ENCODE measurements at regions not wholly inside any gene's neighbourhood (a gene's known extent, or its start where the extent isn't known, plus 50 kb on each side); places are given as distances from the start of the nearest gene placed in this dataset.
"Not testable (repeated sequence)": the region's sequence is repeated elsewhere in the genome, so short reads cannot be mapped to it uniquely, and the experiment has no call there.

DNA sequence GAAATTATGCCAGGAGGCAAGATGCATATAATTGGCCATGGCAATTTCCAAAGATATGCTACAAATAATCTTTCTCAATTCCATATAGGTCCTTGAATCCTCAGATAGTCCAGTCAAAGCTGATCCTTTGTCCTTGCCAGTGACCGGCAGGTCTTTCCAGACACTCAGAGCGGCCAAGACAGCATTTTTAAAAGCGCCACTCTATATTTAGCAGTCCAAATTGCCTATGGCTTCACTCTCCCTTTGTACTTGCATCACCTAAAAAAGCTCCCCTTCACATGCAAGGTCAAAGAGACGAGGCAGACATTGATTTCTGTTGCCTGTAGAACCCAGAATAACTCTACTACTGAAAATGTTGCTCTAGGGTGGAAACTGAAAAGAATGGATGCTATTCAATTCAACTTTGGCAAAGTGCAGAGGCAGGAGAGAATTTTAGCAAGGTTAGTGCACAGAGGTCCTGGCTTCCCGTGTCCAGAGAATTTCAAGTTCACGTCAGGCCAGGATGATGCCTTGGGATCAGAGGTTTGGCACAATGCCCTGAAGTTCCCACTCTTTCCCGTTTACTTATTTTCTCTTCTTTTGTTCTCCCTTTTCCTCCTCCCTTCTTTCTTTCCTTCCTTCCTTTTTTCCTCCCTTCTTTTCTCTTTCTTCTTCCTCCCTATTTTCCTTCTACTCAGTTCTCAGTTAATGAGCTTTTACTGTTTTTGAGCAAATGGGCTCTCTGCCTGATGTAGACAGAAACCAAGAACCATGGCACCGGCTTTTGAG is 108.5 kb downstream of the KCNK1 start:
- DNase-seq: no peak

DNA sequence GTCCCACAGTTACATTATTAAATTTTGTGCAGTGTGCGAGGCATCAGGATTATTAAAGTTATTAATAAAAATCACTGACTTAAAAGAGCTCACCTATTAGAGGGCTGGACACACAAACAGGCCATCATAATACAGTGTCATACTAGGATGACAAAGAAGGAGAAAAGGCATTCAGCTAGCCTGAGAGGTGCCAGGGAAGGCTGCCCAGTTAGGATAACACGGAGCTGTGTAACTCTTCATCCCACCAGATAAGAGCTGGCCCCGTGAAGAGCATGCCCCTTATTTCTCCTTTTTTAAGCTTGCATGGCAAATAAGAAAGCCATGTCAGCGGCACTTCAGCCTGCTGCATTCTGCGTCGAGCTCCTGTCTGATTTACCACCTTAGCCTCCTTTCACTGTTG is 109.5 kb downstream of the KCNK1 start:
- DNase-seq: no peak

DNA sequence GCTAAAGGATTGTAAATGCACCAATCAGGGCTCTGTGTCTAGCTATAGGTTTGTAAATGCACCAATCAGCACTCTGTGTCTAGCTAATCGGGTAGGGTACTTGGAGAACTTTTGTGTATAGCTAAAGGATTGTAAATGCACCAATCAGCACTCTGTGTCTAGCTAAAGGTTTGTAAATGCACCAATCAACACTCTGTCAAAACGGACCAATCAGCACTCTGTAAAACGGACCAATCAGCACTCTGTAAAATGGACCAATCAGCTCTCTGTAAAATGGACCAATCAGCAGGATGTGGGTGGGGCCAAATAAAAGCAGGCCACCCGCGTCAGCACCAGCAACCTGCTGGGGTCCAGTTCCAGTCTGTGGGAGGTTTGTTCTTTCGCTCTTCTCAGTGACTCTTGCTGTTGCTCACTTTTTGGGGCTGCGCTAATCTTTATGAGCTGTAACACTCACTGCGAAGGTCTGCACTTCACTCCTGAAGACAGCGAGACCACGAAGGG is 110.3 kb downstream of the KCNK1 start:
- not testable (repeated sequence) for DNase-seq

DNA sequence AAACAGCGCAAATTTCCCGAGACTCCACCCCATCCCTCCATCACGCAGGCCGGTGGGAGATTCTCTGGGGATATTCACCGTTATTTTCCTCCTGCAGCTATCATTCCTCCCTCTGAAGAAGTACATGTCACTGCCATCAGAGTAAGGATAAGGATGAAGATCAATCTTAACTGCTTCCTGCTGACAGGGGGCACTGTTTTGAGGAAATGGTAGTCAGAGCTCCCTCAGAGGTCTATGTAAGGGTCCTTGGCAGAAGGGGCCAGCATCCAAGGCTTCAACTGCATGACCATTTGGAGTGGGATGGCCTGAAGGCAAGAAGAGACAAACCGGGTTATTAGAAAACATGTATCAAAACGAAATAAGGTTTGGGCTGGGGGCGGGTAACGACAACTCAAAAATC is 111.5 kb downstream of the KCNK1 start:
- DNase-seq: no peak

DNA sequence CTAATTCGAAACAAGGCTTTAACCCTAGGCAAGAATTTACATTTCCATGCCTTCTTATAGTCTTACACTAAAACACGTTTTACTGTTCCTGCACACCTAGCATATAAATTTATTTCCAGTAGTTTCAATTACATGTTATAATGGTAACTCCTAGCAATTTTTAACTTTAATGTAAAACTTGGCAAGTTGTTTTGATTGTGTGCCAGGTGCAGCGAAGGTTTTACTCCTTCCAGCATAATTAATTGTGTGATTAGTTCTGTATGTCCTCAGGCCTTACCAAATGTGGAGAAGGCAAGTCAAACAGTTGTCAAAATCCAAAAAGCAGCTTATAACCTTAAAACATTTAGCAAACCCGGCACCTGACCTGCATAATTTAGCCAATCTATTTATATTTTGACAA is 114.8 kb downstream of the KCNK1 start:
- no peak for DNase-seq

DNA sequence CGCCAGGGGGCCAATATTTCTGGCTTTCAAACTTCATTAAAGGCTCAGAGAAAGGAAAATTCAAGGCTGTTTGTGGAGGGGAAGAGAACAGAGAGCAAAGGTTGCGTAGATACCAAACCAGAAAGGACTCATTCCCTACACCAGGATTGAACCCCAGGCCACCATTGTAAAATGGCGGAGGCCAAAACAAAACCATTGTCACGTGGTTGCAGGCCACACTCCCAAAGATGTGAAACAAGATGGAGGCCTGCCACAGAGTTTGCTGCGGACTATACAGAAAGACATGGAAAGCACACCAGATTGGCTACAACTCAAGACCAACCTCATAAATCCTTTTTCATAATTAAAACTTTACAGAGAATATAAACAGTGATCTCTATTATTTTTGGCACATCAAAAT is 116.5 kb downstream of the KCNK1 start:
- DNase-seq: no peak

DNA sequence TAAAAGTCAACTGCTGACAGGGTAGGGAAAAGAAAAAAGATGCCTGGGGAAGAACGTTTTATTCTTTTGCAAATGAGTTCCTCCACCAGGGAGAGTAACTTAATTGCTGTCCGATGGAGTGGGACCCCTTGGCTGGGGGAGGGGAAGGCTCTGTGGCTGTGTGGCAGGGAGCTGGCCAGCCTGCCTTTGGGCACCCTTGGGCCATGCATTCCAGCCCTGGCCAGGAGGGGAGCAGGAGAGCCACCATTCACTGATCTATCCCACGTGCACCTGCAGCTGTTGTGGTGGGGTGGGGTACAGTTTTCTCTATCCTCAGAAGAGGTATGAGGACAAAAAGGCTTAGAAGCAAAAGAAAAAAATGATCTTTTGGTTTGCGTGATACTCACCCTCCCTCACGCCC is 116.9 kb downstream of the KCNK1 start:
- DNase-seq: no peak

DNA sequence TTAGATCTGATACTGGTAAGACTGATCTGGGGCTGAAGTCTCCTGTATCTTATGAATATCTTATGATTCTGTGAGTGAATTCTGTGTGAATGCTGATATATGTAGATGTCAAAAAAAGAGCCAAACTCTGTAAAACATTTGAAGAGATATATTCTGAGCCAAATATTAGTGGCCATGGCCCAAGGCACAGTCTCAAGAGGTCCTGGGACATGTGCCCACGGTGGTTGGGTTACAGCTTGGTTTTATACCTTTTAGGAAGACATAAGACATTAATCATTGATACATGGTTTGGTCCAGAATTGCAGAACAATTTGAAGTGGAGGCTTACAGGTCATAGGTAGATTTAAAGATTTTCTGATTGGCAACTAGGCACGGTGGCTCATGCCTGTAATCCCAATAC is 118.3 kb downstream of the KCNK1 start:
- no peak for DNase-seq

DNA sequence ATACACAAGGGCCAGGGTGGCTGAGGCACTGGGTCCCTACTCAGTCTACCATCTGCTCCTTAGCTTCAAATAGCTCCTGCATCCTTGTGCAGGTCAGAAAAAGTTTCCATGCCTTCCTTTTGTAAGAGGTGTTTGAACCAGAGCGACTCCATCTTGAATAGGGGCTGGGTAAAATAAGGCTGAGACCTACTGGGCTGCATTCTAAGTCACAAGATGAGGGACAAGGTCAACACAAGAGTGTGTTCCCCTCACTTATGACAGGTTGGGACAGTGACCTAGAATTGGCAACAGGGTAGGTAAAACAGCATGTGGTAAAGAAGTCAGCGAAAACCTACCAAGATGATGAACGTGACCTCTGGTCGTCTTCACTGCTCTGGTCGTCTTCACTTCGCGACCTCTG is 120.5 kb downstream of the KCNK1 start:
- no peak for DNase-seq

DNA sequence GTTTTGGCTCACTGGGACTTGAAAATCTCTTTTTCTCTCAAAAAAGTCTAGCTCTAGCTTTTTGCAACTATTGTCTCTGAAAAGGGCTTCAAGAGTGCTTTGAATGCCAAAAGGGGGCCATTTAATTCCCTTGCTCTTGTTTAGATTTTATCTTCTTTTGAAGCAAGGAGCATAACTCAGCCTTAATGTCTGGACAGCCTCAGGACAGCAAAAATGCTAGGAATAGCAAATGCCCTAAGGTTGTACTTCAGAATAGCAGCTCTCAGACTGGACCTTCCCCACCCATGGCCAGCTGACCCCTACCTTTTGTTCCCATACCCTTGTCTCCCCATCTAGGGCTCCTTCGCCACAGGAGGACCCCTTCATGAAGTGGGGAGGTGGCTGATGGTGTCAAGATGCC is 121.4 kb downstream of the KCNK1 start:
- DNase-seq: no peak

DNA sequence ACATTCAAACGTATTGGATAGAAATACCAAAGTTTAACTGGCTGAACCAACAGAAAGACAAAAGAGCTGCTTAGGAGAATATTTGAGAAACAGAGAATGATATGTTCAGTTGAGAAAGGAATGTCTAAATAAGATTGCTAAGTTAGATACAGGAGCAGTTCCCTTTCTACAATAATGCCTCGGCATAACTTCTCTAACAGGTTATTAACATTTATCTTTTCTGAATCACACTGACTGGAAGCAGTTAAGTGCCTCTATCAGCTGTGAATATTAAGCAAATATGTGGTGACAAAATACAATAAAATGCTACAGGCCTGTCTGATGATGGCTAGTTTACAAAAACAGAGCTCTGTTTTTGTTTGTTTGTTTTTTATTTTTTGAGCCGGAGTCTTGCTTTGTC is 121.9 kb downstream of the KCNK1 start:
- DNase-seq: no peak

DNA sequence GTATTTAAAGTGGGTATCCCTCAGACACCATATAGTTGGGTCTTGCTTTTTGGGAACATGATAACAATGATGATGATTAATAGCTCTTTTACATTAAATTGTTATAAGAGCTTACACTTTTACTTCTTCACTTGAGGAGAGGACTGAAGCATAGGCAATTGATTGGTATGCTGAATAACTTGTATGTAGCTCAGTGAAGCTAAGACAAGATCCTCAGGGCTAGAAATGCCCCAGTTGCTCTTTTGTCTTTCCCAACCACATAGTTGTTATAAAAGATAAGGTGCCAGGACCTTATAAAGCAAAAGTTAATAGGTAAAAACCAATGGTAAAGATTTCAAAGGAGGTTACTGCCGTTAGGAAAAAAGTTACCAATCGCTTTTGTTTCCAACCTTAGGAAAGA is 123.4 kb downstream of the KCNK1 start:
- DNase-seq: no peak

DNA sequence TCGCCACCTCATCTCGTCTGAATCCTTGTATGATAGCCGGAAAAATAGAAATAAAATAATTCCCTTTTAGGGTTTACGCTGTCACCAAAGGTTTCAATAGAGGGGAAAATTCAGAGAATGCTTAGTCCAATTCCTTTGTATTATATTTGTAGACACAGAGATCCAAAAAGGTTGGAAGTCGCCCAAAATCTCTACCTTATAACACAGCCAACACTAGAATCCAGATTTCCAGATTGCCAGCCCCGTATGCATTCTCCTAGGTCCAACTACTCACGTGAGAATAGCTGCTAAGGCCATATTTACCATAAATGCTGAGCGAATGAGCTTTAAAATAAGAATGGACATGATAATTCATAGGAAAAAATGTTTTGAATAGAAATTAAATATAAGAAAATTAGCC is 124.5 kb downstream of the KCNK1 start:
- DNase-seq: no peak

DNA sequence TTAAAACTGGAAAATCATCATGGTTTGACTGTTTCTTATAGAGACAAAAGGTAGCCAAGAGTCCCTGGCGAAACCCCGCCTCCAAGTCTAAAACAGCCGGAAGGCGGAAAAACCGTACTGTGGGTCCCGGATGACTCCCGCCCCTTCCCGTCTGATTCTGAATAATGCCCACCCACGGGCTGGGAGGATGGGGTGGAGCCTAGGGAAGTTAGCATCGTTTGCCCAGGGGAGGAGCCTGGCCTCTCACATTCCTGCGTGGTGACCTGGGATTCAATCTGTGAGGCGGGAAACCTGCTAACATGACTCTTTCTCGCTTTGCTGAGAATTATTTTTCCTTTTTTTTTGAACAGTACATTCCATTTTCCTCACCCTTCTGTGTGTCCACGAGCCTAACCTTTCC is 124.9 kb downstream of the KCNK1 start:
- no peak for DNase-seq

DNA sequence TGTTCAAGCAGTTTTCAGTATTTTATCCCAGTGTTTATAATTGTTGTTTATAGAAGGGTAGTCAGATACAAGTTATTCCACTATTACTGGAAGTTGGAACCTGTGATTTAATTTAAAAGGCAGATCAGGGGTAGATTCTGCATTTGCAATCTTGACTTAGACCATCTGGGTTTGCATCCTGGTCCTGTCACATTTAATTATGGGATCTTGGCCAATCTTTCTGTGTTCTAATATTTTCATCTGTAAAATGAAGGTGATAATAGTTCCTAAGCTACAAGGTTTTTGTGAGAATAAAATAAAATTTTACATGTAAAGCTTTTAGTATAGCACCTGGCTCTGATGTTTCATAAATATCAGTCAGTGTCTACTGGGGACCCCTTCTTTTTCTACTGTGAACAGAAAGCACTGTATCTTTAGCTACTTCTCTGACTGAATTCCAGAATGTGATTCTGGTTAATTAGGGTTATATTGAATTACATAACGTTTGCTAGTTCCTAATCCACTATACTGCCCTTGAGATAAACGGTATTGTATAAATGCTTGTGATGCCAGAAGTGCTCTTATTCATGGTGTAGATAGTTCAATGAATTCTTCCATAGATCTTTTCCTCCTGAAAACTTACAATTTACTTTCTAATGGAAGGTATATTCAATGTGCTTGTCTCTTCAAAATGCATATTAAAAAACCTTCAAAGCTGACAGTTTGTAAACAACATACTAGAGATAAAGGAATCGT is 131.0 kb downstream of the KCNK1 start:
- no peak for DNase-seq

DNA sequence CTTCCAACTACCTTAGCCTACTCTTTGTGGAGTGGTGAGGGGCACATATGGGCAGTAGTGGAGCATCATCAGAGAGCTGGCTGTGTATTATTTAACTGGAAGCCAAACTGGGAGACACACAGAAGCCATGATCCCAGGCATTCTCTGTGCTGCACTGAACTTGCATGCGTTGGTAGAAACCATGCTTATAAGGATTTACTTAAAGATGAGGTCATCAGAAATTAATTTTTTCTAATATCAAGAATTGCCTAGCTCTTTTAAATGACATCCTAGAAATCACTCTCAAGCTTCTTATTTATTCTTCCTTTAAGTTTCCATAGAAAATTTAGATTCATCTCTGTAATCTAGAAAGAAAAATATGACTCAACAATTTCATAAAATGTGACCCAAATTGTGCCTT is 136.2 kb downstream of the KCNK1 start:
- DNase-seq: no peak

DNA sequence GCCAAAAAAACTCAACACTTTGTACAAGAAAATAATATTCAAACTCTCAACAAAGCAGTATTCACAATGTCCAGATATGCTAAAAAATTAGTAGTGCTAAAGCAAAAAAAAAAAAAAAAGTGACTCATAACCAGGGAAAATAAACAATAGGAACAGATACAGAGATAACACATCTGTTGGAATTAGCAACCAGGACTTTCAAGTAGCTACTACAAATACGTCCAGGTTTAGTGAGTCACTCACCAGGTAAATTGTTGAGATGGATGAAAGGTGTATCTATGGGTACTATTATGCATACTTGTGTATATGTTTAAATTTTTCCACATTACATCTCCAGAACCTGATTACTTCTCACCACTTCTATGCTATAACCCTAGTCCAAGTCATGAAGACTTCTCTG is 144.8 kb upstream of the SLC35F3 start:
- no peak for DNase-seq

DNA sequence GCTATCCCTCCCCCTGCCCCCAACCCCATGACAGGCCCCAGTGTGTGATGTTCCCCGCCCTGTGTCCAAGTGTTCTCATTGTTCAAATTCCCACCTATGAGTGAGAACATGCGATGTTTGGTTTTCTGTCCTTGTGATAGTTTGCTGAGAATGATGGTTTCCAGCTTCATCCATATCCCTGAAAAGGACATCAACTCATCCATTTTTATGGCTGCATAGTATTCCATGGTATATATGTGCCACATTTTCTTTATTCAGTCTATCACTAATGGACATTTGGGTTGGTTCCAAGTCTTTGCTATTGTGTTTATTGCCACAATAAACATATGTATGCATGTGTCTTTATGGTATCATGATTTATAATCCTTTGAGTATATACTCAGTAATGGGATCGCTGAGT is 140.2 kb upstream of the SLC35F3 start:
- DNase-seq: not testable (repeated sequence)

DNA sequence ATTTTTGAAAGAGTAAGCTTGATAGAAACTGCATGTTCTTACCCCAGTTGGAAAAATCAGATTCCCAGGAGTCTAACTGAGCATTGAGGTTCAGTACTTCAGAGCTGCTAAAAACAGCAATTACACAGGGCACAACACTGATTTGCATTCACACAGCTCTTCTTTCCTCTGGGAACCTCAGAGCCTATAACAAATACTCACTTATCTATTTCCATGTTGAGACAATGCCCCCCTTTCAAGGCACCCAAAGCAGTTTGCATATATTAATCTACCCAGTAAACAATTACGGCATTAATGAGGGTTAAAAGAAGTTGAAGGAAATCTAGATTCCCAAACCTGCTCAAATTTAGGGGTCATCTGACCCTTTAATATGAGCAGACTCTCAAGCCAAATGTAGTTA is 126.9 kb upstream of the SLC35F3 start:
- no peak for DNase-seq

DNA sequence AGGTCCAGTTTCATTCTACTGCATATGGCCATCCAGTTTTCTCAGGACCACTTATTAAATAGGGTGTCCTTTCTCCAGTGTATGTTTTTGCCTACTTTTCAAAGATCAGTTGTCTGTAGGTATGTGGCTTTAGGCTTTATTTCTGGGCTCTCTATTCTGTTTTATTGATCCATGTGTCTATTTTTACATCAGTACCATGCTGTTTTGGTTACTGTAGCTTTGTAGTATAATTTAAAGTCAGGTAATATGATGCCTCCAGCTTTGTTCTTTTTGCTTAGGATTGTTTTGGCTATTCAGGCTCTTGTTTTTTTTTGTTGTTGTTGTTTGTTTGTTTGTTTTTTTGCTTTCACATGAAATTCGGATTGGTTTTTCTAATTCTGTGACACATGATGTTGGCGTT is 124.4 kb upstream of the SLC35F3 start:
- DNase-seq: no peak

DNA sequence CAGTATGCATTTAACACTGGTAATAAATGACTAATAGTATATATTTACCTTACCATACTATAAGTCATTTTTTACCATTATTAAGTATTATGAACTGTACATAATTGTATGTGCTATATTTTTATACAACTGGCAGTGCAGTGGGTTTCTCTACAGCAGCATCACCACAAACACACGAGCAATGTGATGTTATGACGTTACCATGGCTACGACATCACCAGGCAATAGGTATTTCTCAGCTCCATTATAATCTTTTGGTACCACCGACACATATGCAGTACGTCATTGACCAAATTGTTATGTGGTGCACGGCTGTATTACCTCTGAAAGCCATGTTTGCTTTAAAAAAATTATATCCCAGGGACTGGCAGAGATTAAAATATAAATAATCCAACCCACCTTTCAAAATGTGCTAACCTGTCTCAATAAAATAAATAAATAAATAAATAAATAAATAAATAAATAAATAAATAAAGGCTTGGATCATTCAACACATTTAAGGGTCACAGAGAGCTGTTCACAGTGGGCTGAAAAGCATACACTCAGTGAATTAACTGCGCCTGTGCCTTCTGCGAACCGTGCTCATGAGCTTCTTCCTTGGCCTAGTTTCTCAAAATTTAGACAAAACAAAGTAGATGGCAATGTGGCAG is 121.4 kb upstream of the SLC35F3 start:
- no peak for DNase-seq

DNA sequence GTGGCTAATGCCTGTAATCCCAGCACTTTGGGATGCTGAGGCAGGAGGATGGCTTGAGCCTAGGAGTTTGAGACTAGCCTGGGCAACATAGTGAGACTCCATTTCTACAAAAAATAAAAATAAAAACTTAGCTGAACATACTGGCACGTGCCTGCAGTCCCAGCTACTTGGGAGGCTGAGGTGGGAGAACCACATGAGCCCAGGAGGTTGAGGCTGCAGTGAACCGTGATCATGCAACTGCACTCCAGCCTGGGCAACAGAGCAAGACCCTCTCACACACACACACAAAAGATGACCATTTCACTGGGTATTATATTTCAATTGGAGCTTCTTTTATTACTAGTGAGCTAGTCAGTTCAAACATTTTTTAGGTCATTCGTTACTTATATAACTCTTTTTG is 116.9 kb upstream of the SLC35F3 start:
- no peak for DNase-seq

DNA sequence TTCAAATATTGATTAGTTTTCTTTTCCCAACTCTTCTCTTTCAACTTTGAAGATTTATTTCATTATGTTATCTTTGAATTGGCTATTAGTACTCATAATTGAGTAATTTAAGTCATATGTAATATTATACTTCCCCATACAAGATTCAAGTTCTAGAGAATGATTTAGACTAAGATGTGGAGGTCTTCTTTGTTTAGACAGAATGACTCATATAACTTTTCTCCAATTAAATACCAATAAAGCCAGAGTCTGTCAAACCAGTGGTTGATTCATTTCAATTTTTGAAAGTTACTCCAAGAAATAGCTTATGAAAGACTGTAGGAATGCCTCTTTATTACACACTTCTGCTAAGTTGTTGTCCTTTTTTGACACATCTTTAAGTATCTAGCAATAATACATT is 115.8 kb upstream of the SLC35F3 start:
- DNase-seq: no peak

DNA sequence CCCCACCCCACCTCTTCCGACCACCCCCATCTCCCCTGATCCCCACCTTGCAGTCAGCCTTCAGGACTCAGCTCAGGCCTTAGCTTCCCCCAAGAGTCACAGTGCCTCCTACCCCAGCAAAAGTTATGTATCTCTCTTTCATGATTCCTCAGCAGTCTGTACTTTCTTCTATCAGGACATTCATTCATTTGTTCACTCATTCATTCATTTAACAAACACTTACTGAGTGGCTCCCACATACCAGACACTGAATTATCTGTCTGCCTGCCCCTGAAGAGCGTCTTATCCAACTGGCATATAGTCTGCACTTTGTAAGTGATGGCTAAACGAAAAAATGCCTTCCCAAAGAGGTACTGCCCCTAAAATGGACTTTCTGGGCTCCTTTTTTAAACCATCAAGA is 114.4 kb upstream of the SLC35F3 start:
- no peak for DNase-seq
